ENCODE measurements at regions not wholly inside any gene's neighbourhood (a gene's known extent, or its start where the extent isn't known, plus 50 kb on each side); places are given as distances from the start of the nearest gene placed in this dataset.
"Not testable (repeated sequence)": the region's sequence is repeated elsewhere in the genome, so short reads cannot be mapped to it uniquely, and the experiment has no call there.

GRCh38 chr4:128649575-128650205 is 159.8 kb upstream of the JADE1 start:
- DNase-seq (ENCODE audit: low read depth, low spot score) = no peak

GRCh38 chr4:128649161-128649560 is 160.3 kb upstream of the JADE1 start:
- DNase-seq (ENCODE audit: low read depth, low spot score) = no peak

GRCh38 chr4:128648021-128648420 is 161.5 kb upstream of the JADE1 start:
- no peak for DNase-seq (ENCODE audit: low read depth, low spot score)

GRCh38 chr4:128646893-128647292 is 162.6 kb upstream of the JADE1 start:
- DNase-seq (ENCODE audit: low read depth, low spot score) = not testable (repeated sequence)

GRCh38 chr4:128644693-128645654 is 164.5 kb upstream of the JADE1 start:
- DNase-seq (ENCODE audit: low read depth, low spot score) = not testable (repeated sequence)

- DNase-seq (ENCODE audit: low read depth, low spot score) = not testable (repeated sequence)
Observed at GRCh38 chr4:128644107-128644506, 165.4 kb upstream of the JADE1 start.

- DNase-seq (ENCODE audit: low read depth, low spot score) = not testable (repeated sequence)
Observed at GRCh38 chr4:128641566-128641965, 167.9 kb upstream of the JADE1 start.

- no peak for DNase-seq (ENCODE audit: low read depth, low spot score)
Observed at GRCh38 chr4:128639541-128640270, 169.8 kb upstream of the JADE1 start.

GRCh38 chr4:128636906-128637305 is 172.6 kb upstream of the JADE1 start:
- no peak for DNase-seq (ENCODE audit: low read depth, low spot score)

GRCh38 chr4:128635955-128636560 is 173.4 kb upstream of the JADE1 start:
- DNase-seq (ENCODE audit: low read depth, low spot score) = no peak

GRCh38 chr4:128635141-128635954 is 174.2 kb upstream of the JADE1 start:
- peak; percentile 2 for DNase-seq (ENCODE audit: low read depth, low spot score)

- no peak for DNase-seq (ENCODE audit: low read depth, low spot score)
Observed at GRCh38 chr4:128633067-128633466, 176.4 kb upstream of the JADE1 start.

GRCh38 chr4:128630871-128631270 is 178.6 kb upstream of the JADE1 start:
- DNase-seq (ENCODE audit: low read depth, low spot score) = no peak

- DNase-seq (ENCODE audit: low read depth, low spot score) = no peak
Observed at GRCh38 chr4:128623508-128624215, 185.8 kb upstream of the JADE1 start.

GRCh38 chr4:128620279-128620965 is 189.1 kb upstream of the JADE1 start:
- not testable (repeated sequence) for DNase-seq (ENCODE audit: low read depth, low spot score)

GRCh38 chr4:128615197-128615596 is 194.3 kb upstream of the JADE1 start:
- DNase-seq (ENCODE audit: low read depth, low spot score) = no peak

GRCh38 chr4:128608006-128608405 is 201.5 kb upstream of the JADE1 start:
- no peak for DNase-seq (ENCODE audit: low read depth, low spot score)

- no peak for DNase-seq (ENCODE audit: low read depth, low spot score)
Observed at GRCh38 chr4:128606173-128606572, 203.3 kb upstream of the JADE1 start.

GRCh38 chr4:128604840-128605239 is 204.7 kb upstream of the JADE1 start:
- no peak for DNase-seq (ENCODE audit: low read depth, low spot score)

Measured in pulmonary artery endothelial cell (primary cell).